HG02623 (cell line): ENCODE measurements at regions not wholly inside any gene's neighbourhood (a gene's known extent, or its start where the extent isn't known, plus 50 kb on each side); places are given as distances from the start of the nearest gene placed in this dataset.
"Not testable (repeated sequence)": the region's sequence is repeated elsewhere in the genome, so short reads cannot be mapped to it uniquely, and the experiment has no call there.

Experiments
- ATAC-seq: cut with Tn5 transposase; IDR thresholded peaks from one replicate; pipeline ENCODE4 v1.9.1; 2021; ENCODE audit warnings: moderate library complexity; ENCODE audit not compliant: unreplicated experiment

DNA sequence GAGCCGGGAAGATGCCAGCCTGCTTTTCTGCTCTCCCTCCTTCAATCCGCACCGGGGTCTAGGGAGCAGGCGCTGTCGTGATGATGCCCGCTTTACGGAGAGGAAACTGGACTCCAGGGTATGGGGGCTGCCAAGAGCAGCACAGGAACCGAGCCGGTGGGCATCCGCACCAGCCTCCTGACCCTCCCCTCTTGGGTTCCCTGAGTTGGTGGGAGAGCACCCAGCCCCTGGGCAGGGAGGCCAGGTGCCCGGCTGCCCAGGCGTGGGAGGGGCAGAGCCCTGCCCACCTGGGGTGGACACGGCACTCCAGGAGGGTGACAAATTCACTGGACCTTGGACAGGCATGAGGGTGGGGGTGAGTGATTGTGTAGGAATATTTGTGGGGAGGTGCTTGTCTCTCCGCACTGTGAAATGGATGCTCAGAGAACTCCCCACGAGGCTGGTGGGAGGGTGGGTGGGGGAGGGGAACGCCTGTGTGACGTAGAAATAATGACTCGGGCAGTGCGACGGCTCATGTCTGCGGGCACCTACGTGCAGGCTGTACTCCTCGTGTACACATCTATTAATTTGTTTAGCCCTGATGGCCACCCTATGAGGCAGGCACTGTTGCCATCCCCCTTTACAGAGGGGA lies 173.4 kb downstream of the BMP7 start:
- ATAC-seq: no peak

GRCh38 chr20:57093766-57094165 lies 172.7 kb downstream of the BMP7 start:
- ATAC-seq: no peak

DNA sequence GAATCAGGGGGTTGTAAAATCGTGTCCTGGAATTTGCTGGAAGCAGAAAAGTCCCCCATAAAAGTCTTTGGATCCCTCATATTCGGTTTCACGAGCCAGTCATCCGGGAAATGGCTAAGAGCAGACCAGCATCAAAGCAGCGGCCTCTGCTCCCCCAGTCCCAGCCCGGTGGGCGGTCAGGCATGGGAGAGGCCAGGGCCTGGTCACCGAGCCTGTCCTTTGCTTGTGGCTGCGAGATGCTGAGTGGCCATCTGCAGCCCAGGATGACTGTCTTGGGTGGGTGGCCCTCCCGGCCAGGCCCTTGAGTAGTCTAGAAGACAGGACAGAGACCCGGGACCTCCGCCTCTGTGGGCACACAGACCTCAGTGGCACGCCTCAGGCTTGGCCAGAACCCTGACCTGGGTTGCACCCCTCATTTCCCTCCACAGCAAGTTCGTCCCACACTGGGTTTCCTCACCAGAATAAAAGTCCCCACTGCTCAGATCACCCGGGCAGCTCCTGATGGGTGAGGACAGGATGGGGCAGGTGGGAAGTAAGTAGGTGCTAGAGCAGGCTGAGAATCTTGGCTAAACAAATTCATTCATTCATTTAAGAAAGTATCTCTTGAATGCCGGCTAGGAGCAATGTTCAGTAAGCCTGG lies 172.1 kb downstream of the BMP7 start:
- no peak for ATAC-seq

GRCh38 chr20:57094991-57095390 lies 171.4 kb downstream of the BMP7 start:
- ATAC-seq: no peak

DNA sequence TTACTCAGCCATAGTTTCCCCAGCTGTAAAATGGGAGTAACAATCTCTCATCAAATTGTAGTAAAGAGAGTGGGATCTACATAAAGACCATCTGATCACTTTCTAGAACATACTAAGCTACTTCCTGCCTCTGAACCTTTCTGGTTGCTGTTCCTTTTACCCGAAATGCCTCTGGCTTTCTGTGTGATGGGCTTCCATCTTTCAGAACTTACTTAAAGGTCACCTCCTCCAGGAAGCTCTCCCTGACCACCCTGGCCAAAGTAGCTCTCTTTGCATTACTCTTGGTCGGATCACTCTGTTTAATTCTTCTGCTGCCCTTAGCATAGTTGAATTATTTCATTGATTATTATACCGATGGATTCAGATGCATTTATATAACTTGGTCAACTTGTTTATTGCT lies 171.0 kb downstream of the BMP7 start:
- ATAC-seq: no peak

- ATAC-seq: no peak
Observed at GRCh38 chr20:57097245-57097915, 169.1 kb downstream of the BMP7 start.

GRCh38 chr20:57102160-57102559 lies 164.3 kb downstream of the BMP7 start:
- no peak for ATAC-seq

- no peak for ATAC-seq
Observed at GRCh38 chr20:57102566-57102965, 163.9 kb downstream of the BMP7 start.

- no peak for ATAC-seq
Observed at GRCh38 chr20:57103146-57103800, 163.2 kb downstream of the BMP7 start.

- no peak for ATAC-seq
Observed at GRCh38 chr20:57104113-57104512, 162.3 kb downstream of the BMP7 start.

DNA sequence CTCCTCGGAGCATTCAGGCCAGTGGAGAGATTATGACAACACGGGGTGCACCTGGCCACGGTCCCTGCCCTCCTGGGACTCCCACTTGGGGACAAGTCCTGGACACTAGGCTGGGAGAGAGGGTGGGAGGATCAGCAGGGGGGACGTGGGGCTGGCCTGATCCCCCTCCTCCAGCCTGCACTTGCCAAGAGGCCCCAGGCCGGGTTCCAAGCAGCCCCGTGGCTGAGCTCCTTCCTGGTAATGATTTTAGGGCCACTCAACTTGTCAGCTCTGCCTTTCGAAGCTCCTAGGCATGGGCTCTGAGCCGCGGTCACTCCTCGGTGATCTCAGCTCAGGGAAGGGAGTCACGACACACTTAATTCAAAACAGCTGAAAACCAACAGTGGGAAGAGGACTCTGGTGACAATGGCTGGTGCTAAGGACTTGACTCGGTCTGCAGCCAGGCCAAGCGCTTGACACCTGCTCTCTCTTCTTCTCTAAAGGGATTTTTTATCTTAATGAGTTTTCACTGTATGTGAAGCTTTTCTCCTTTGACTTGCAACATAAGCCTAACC lies 161.7 kb downstream of the BMP7 start:
- no peak for ATAC-seq

DNA sequence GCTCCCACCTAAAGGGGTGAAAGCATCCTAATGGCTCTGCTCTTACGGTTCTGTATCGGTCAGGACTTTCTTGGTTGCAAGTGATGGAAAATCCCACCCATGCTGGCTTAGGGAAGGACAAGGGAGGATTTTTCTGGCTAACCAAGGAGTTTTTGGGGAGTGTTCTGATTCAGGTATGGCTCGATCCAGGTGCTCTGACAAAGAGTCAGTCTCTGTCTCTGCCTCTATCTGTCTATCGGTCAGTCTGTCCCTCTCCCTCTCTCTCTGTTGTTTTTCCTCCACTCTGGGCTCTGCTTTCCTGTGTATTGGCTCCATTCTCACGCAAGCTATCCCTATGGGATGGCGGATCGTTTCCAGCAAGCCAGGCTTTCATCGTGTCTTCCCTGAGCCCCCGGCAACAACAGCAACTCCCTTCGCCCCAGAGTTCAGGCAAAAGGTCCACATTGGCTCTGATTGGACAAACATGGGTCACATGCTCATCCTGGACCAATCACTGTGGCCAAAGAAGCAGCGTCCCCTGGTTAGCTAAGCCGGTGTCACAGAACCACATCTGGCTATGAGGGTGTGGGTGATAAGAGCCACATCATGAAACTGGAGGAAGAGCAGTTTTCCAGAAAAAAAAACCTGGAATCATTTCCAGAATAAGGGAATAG lies 160.3 kb downstream of the BMP7 start:
- no peak for ATAC-seq

GRCh38 chr20:57106692-57107091 lies 159.7 kb downstream of the BMP7 start:
- ATAC-seq: no peak

DNA sequence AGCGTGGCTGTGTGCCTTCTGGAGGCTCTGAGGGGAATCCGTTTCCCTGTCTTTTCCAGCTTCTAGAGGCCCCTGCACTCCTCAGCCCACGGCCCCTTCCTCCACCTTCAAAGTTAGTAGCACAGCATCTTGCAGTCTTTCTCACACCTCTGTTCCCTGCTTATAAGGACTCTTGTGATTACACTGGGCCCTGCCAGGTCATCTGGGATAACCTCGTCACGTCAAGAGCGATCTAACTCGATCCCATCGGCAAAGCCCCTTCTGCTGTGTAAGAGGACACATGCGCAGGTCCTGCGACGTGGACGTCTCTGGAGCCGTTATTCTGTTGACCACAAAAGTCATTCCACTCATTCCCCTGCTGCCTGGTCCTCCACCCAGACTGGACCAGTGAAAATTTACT lies 159.2 kb downstream of the BMP7 start:
- no peak for ATAC-seq

DNA sequence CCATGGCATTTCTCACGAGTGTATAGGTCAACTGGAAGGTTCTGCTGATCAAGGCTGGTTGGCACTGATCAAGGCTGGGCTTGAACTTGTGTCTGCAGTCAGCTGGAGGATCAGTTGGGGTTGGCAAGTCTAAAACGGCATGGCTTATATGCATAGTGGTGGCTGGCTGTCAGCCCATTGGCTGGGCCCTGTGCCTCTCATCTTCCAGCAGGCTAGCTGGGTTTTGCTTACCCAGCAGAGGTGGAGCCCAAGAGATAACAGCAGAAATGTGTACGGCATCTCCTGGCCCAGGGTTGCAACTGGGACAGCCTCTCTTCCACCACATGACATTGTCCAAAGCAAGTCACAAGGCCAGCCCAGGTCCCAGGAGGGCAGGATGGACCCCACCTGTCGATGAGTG lies 158.2 kb downstream of the BMP7 start:
- ATAC-seq: no peak

- ATAC-seq: no peak
Observed at GRCh38 chr20:57108742-57109570, 157.5 kb downstream of the BMP7 start.

GRCh38 chr20:57109571-57109953 lies 156.9 kb downstream of the BMP7 start:
- ATAC-seq: no peak

- not testable (repeated sequence) for ATAC-seq
Observed at GRCh38 chr20:57110121-57111027, 156.1 kb downstream of the BMP7 start.

DNA sequence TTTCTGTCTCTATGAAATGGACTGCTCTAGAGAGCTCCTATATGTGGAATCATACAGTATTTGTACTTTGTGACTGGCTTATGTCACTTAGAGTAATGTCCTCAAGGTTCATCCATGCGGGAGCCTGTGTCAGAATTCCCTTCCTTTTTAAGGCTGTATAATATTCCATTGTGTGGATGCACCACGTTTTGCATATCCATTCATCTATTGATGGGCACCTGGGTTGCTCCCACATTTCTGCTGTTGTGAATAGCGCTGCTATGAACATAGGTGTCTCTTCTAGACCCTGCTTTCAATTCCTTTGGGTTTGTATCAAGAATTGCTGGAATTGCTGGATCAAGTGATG lies 155.4 kb downstream of the BMP7 start:
- no peak for ATAC-seq
